ENCODE measurements at regions not wholly inside any gene's neighbourhood (a gene's known extent, or its start where the extent isn't known, plus 50 kb on each side); places are given as distances from the start of the nearest gene placed in this dataset.
"Not testable (repeated sequence)": the region's sequence is repeated elsewhere in the genome, so short reads cannot be mapped to it uniquely, and the experiment has no call there.

GRCh38 chr11:87523276-87523675 lies 485.5 kb downstream of the TMEM135 start:
- no peak for TF ChIP-seq CTCF (IDR thresholded peaks at IDR 0.05; ENCODE audit: insufficient read depth, missing control alignments)
- DNase-seq (ENCODE audit: insufficient read length, low spot score) (no peak), FAIRE-seq (no peak)

GRCh38 chr11:87518266-87518665 lies 480.5 kb downstream of the TMEM135 start:
- FAIRE-seq (no peak), DNase-seq (ENCODE audit: insufficient read length, low spot score) (no peak)
- TF ChIP-seq CTCF (IDR thresholded peaks at IDR 0.05; ENCODE audit: insufficient read depth, missing control alignments), result no peak

GRCh38 chr11:87517351-87517750 lies 479.6 kb downstream of the TMEM135 start:
- DNase-seq (ENCODE audit: insufficient read length, low spot score) (no peak), FAIRE-seq (no peak)
- no peak for TF ChIP-seq CTCF (IDR thresholded peaks at IDR 0.05; ENCODE audit: insufficient read depth, missing control alignments)

- DNase-seq (ENCODE audit: insufficient read length, low spot score); FAIRE-seq: not testable (repeated sequence)
Observed at GRCh38 chr11:87507722-87508121, 470.0 kb downstream of the TMEM135 start.

GRCh38 chr11:87506946-87507345 lies 469.2 kb downstream of the TMEM135 start:
- FAIRE-seq; DNase-seq (ENCODE audit: insufficient read length, low spot score): not testable (repeated sequence)

- DNase-seq (ENCODE audit: insufficient read length, low spot score) (no peak), FAIRE-seq (no peak)
- no peak for TF ChIP-seq CTCF (IDR thresholded peaks at IDR 0.05; ENCODE audit: insufficient read depth, missing control alignments)
Observed at GRCh38 chr11:87501388-87501787, 463.7 kb downstream of the TMEM135 start.

- not testable (repeated sequence) for DNase-seq (ENCODE audit: insufficient read length, low spot score); FAIRE-seq
Observed at GRCh38 chr11:87494936-87495335, 457.2 kb downstream of the TMEM135 start.

- FAIRE-seq; DNase-seq (ENCODE audit: insufficient read length, low spot score): not testable (repeated sequence)
Observed at GRCh38 chr11:87494026-87494425, 456.3 kb downstream of the TMEM135 start.

- DNase-seq (ENCODE audit: insufficient read length, low spot score), result no peak
- TF ChIP-seq CTCF (IDR thresholded peaks at IDR 0.05; ENCODE audit: insufficient read depth, missing control alignments), result no peak
- no peak for FAIRE-seq
Observed at GRCh38 chr11:87493516-87493915, 455.8 kb downstream of the TMEM135 start.

GRCh38 chr11:87491381-87491780 lies 453.6 kb downstream of the TMEM135 start:
- FAIRE-seq, result no peak
- no peak for DNase-seq (ENCODE audit: insufficient read length, low spot score)
- no peak for TF ChIP-seq CTCF (IDR thresholded peaks at IDR 0.05; ENCODE audit: insufficient read depth, missing control alignments)
